GM13977 (cell line): ENCODE measurements at regions not wholly inside any gene's neighbourhood (a gene's known extent, or its start where the extent isn't known, plus 50 kb on each side); places are given as distances from the start of the nearest gene placed in this dataset.
"Not testable (repeated sequence)": the region's sequence is repeated elsewhere in the genome, so short reads cannot be mapped to it uniquely, and the experiment has no call there.

Source experiments
- DNase-seq: peaks from one replicate; pipeline ENCODE4 v3.0.0; 2012; ENCODE audit warnings: low spot score
- CTCF ChIP-seq: IDR thresholded peaks from 2 replicates; pipeline ENCODE4 v1.5.1; 2012; ENCODE audit warnings: mild to moderate bottlenecking, control low read depth; ENCODE audit not compliant: insufficient read depth; ENCODE audit errors: extremely low read depth, missing control alignments
- in situ Hi-C: fragments of 300-500 bp; cut with MboI; formaldehyde crosslinking; loops from one replicate; pipeline ENCODE4 v1.12.0; 2022; ENCODE audit warnings: low sequenced_read_pairs, low pct_unique_long_range_greater_than_20kb, mixed read lengths, inconsistent platforms; ENCODE audit not compliant: unreplicated experiment

DNA sequence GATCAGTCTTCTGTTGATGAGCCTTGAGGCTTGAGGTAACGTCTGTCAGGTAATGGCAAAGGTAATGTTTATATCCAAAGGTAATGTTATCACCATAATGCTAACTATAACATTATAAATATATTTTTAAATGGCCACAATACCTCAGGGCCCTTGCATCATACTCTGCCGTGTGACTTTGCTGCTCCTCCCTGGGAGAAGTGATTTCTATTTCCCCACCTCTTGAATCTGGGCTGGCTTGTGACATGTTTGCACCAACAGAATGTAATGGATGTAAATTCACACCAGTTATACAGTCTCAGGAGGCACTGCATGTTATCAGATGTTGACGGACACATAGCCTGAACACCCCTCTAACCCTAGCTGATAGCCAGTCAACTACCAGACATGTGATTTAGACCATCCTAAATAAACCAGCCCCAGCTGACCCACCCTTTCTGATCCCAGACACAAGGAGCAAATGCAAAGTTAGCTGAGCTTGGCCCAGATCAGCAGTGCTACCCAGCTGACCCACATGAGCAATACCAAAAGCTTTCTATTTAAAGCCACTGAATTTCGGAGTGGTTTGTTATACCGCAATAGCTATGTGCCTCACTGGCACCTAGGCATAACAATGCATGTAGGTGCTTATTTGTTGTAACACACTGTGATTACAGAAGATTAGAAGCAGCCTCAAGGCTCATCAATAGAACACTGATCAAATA is 93.8 kb upstream of the SIRPA start:
- no peak for DNase-seq
- TF ChIP-seq CTCF = no peak
- in situ Hi-C loops = no loop called here

DNA sequence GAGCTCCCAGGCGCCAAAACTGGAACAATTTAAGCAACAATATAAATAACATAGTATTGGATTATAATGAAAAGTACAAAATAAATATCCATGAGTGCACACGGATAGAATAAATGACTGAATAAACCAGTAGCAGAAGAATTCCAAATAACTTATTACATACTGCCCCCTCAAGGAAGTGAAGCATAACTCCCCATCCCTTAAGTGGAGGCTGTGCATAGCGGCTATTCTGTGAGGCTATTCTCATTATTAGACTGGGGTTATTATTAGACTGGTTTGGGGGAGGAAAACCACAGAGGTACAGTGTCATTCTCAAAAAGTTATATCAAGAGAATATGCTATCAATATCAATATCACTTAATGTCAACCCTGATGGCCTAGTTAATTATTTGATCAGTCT is 94.4 kb upstream of the SIRPA start:
- in situ Hi-C loops = no loop called here
- peak; percentile 43 for TF ChIP-seq CTCF
- DNase-seq = peak; percentile 50

DNA sequence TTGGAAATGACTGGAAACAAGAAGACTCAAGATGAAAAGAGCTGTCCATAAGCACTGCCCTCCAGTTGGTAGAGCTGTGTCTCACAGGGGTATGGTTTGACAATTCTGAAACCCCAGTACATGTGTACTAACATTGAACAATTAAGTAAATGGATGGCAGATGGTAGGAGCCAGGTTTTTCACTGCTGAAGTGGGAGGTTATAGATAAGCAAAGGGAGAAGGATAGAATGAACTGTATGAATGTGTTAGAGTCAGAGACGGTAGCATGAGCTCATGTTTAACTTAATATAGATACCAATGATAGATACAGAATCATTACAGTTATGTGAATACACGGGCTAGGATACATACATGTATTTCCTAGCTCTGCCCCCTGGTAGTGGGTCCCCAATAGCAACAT is 95.0 kb upstream of the SIRPA start:
- in situ Hi-C loops = no loop called here
- no peak for TF ChIP-seq CTCF
- DNase-seq = no peak

- in situ Hi-C loops = loop anchor here (25.0 kb wide), 1 partner anchor 363 kb away; no protein-coding TSS in a partner anchor
Observed at GRCh38 chr20:1799746-1800145, 95.5 kb upstream of the SIRPA start.

GRCh38 chr20:1798982-1799381 is 96.2 kb upstream of the SIRPA start:
- DNase-seq = no peak
- TF ChIP-seq CTCF = no peak
- in situ Hi-C loops = loop anchor here (25.0 kb wide), 1 partner anchor 363 kb away; no protein-coding TSS in a partner anchor

More at GRCh38 chr20:1799746-1800145, 95.5 kb upstream of the SIRPA start:
- not testable (repeated sequence) for DNase-seq

- DNase-seq = no peak
- in situ Hi-C loops = loop anchor here (25.0 kb wide), 1 partner anchor 368 kb away; no protein-coding TSS in a partner anchor
- TF ChIP-seq CTCF = no peak
Observed at GRCh38 chr20:1793821-1794220, 101.4 kb upstream of the SIRPA start.

GRCh38 chr20:1792274-1792673 is 102.9 kb upstream of the SIRPA start:
- DNase-seq = no peak
- in situ Hi-C loops = loop anchor here (25.0 kb wide), 1 partner anchor 370 kb away; no protein-coding TSS in a partner anchor
- TF ChIP-seq CTCF = no peak
